ENCODE measurements at regions not wholly inside any gene's neighbourhood (a gene's known extent, or its start where the extent isn't known, plus 50 kb on each side); places are given as distances from the start of the nearest gene placed in this dataset.
"Not testable (repeated sequence)": the region's sequence is repeated elsewhere in the genome, so short reads cannot be mapped to it uniquely, and the experiment has no call there.

DNA sequence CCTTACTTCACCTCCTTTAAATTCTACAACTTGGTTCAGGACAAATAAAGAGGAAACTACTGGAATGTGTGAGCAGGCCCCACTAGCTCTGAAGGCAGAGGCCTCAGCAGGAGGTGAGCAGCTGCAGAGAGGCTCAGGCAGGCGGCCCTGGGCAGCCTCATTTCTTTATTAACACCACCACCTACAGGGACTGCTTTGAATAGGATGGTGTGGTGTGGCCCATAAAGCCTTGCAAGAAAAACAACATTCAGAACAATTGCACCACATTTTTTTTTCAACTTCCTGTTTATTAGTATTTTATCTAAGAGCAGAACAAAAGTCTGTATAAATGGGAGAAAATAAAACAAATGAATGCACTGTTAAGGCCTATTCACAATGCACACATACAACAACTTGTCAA lies 333.7 kb downstream of the BCL2L11 start:
- not testable (repeated sequence) for H3K4me3 Mint-ChIP-seq (ENCODE audit: unreplicated experiment); H3K27ac Mint-ChIP-seq (ENCODE audit: unreplicated experiment); H3K36me3 Mint-ChIP-seq (ENCODE audit: low read depth); DNase-seq (ENCODE audit: low spot score); H3K27me3 Mint-ChIP-seq (ENCODE audit: low read depth); H3K9me3 Mint-ChIP-seq (ENCODE audit: low read depth)
- H3K4me1 Mint-ChIP-seq (ENCODE audit: low read depth), result peaks cover 22% of the 10 kb centered on the region
- TF ChIP-seq, protein P1, sequence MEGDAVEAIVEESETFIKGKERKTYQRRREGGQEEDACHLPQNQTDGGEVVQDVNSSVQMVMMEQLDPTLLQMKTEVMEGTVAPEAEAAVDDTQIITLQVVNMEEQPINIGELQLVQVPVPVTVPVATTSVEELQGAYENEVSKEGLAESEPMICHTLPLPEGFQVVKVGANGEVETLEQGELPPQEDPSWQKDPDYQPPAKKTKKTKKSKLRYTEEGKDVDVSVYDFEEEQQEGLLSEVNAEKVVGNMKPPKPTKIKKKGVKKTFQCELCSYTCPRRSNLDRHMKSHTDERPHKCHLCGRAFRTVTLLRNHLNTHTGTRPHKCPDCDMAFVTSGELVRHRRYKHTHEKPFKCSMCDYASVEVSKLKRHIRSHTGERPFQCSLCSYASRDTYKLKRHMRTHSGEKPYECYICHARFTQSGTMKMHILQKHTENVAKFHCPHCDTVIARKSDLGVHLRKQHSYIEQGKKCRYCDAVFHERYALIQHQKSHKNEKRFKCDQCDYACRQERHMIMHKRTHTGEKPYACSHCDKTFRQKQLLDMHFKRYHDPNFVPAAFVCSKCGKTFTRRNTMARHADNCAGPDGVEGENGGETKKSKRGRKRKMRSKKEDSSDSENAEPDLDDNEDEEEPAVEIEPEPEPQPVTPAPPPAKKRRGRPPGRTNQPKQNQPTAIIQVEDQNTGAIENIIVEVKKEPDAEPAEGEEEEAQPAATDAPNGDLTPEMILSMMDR (IDR thresholded peaks at IDR 0.05), result peak; percentile 68

DNA sequence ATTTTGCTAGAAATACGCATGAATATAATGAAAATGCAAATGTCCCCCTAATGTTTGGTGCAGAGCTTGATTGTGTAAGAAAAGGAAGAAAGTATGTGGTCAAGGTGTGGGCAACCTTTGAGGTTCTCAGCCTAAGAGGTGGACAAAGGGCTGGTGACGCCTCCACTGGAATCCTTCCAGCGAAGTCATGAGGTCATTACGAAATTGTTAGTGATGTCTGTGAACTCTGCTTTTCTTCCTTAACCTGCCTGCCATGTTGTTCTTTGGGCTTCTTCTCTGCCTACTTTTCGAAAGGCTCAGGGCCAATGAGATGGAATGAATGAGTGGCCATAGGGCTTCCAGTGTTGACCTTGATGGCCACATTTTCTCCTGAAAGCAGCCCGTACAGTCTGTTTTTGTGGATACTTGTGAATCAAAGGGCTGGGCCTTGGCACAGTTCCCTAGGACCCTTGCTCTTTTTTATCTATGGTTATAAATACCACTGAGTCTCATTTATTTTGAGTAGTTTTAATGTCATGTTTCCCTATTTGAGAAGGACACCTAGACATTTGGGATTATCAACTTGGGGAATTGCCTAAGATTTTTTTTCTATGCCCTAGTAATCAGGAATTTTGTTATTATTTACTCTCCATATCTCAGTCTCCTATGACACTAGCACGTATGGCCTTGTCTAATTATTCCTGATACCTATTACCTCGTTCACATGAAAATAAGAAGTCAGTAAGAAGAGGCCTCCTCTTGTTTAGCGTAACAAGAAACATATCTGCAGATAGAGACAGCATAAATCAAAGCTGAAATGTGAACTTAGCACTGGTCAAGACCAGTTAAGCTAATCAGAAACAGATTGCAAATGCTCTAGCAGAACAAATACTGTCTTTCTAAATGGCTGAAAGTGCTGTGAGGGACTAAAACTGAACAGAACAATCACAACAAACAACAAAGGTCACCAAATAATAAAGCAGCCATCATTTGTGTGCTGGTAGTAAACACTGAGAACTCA lies 334.6 kb downstream of the BCL2L11 start:
- not testable (repeated sequence) for H3K27me3 Mint-ChIP-seq (ENCODE audit: low read depth); DNase-seq (ENCODE audit: low spot score); H3K9me3 Mint-ChIP-seq (ENCODE audit: low read depth); H3K27ac Mint-ChIP-seq (ENCODE audit: unreplicated experiment); H3K4me3 Mint-ChIP-seq (ENCODE audit: unreplicated experiment); H3K36me3 Mint-ChIP-seq (ENCODE audit: low read depth)
- peaks cover 17% of the 10 kb centered on the region for H3K4me1 Mint-ChIP-seq (ENCODE audit: low read depth)

GRCh38 chr2:111457191-111457590 lies 336.5 kb downstream of the BCL2L11 start:
- H3K27ac Mint-ChIP-seq (ENCODE audit: unreplicated experiment), result peak overlapping the region; percentile 59
- H3K4me1 Mint-ChIP-seq (ENCODE audit: low read depth), result peaks cover 17% of the 10 kb centered on the region
- DNase-seq (ENCODE audit: low spot score); H3K36me3 Mint-ChIP-seq (ENCODE audit: low read depth); H3K27me3 Mint-ChIP-seq (ENCODE audit: low read depth); H3K4me3 Mint-ChIP-seq (ENCODE audit: unreplicated experiment); H3K9me3 Mint-ChIP-seq (ENCODE audit: low read depth): not testable (repeated sequence)

- H3K9me3 Mint-ChIP-seq (ENCODE audit: low read depth); DNase-seq (ENCODE audit: low spot score); H3K36me3 Mint-ChIP-seq (ENCODE audit: low read depth); H3K4me3 Mint-ChIP-seq (ENCODE audit: unreplicated experiment); H3K27me3 Mint-ChIP-seq (ENCODE audit: low read depth): not testable (repeated sequence)
- H3K27ac Mint-ChIP-seq (ENCODE audit: unreplicated experiment), result peak overlapping the region; percentile 14
- peaks cover 16% of the 10 kb centered on the region for H3K4me1 Mint-ChIP-seq (ENCODE audit: low read depth)
Measured at GRCh38 chr2:111460901-111461300, 340.2 kb downstream of the BCL2L11 start.

DNA sequence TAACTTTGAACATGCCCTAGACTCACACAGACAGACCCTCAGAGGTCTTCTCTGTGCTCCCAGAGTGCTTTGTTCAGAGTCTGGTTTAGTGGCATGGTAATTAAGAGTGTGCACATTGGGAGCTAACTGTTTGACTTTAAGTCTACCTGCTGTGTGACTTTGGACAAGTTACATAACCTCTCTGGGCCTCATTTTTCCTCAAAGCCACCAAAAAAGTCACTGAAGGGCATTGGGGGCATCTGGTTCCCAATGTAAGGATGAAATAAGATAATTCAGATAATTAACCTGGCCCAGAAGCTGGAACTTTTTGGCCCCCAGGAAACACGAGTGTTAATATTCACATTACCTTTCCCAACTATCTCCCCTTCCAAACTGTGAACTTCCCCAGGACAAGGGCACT lies 341.1 kb downstream of the BCL2L11 start:
- not testable (repeated sequence) for DNase-seq (ENCODE audit: low spot score); H3K36me3 Mint-ChIP-seq (ENCODE audit: low read depth); H3K9me3 Mint-ChIP-seq (ENCODE audit: low read depth); H3K4me3 Mint-ChIP-seq (ENCODE audit: unreplicated experiment); H3K27me3 Mint-ChIP-seq (ENCODE audit: low read depth)
- H3K4me1 Mint-ChIP-seq (ENCODE audit: low read depth), result peaks cover 20% of the 10 kb centered on the region
- peak overlapping the region; percentile 63 for H3K27ac Mint-ChIP-seq (ENCODE audit: unreplicated experiment)

- not testable (repeated sequence) for H3K36me3 Mint-ChIP-seq (ENCODE audit: low read depth); H3K4me3 Mint-ChIP-seq (ENCODE audit: unreplicated experiment); H3K27me3 Mint-ChIP-seq (ENCODE audit: low read depth); DNase-seq (ENCODE audit: low spot score); H3K9me3 Mint-ChIP-seq (ENCODE audit: low read depth)
- H3K27ac Mint-ChIP-seq (ENCODE audit: unreplicated experiment), result peak overlapping the region; percentile 17
- H3K4me1 Mint-ChIP-seq (ENCODE audit: low read depth), result peaks cover 25% of the 10 kb centered on the region
Measured at GRCh38 chr2:111462572-111462971, 341.9 kb downstream of the BCL2L11 start.

- not testable (repeated sequence) for DNase-seq (ENCODE audit: low spot score); H3K9me3 Mint-ChIP-seq (ENCODE audit: low read depth); H3K27me3 Mint-ChIP-seq (ENCODE audit: low read depth); H3K4me3 Mint-ChIP-seq (ENCODE audit: unreplicated experiment); H3K36me3 Mint-ChIP-seq (ENCODE audit: low read depth)
- Mint-ChIP-seq H3K4me1 (ENCODE audit: low read depth) (peaks cover 24% of the 10 kb centered on the region), H3K27ac (ENCODE audit: unreplicated experiment) (peak overlapping the region; percentile 41)
Measured at GRCh38 chr2:111463238-111463848, 342.6 kb downstream of the BCL2L11 start.

GRCh38 chr2:111463956-111464355 lies 343.2 kb downstream of the BCL2L11 start:
- H3K27me3 Mint-ChIP-seq (ENCODE audit: low read depth); H3K9me3 Mint-ChIP-seq (ENCODE audit: low read depth); H3K27ac Mint-ChIP-seq (ENCODE audit: unreplicated experiment); DNase-seq (ENCODE audit: low spot score); H3K4me3 Mint-ChIP-seq (ENCODE audit: unreplicated experiment); H3K36me3 Mint-ChIP-seq (ENCODE audit: low read depth): not testable (repeated sequence)
- peaks cover 22% of the 10 kb centered on the region for H3K4me1 Mint-ChIP-seq (ENCODE audit: low read depth)

GRCh38 chr2:111464367-111464766 lies 343.7 kb downstream of the BCL2L11 start:
- H3K9me3 Mint-ChIP-seq (ENCODE audit: low read depth); H3K4me3 Mint-ChIP-seq (ENCODE audit: unreplicated experiment); H3K36me3 Mint-ChIP-seq (ENCODE audit: low read depth): not testable (repeated sequence)

DNA sequence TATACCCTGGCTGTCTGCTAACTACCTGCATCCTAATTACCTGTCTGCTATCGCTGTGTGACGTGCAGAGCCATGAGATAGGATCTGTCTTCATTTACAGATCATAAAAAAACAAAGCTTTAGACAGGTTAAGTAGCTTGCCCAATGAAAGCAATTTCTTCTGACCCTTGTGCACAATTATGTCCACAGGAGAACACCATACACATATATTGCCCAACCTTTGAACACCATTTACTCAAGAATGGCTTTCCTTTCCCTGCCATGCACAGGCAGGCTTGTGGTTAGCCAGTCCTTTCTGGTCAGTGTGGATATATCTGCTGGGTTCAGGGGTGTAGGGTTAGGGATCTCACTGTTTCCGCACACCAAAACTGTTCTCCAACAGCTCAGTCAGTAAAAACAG lies 344.8 kb downstream of the BCL2L11 start:
- not testable (repeated sequence) for H3K27ac Mint-ChIP-seq (ENCODE audit: unreplicated experiment); H3K27me3 Mint-ChIP-seq (ENCODE audit: low read depth); H3K4me3 Mint-ChIP-seq (ENCODE audit: unreplicated experiment); H3K36me3 Mint-ChIP-seq (ENCODE audit: low read depth); H3K9me3 Mint-ChIP-seq (ENCODE audit: low read depth); DNase-seq (ENCODE audit: low spot score)
- H3K4me1 Mint-ChIP-seq (ENCODE audit: low read depth), result peaks cover 27% of the 10 kb centered on the region

More at GRCh38 chr2:111464367-111464766, 343.7 kb downstream of the BCL2L11 start:
- not testable (repeated sequence) for H3K27me3 Mint-ChIP-seq (ENCODE audit: low read depth); DNase-seq (ENCODE audit: low spot score)
- Mint-ChIP-seq H3K4me1 (ENCODE audit: low read depth) (peaks cover 22% of the 10 kb centered on the region), H3K27ac (ENCODE audit: unreplicated experiment) (peak overlapping the region; percentile 49)

- H3K4me3 Mint-ChIP-seq (ENCODE audit: unreplicated experiment); H3K9me3 Mint-ChIP-seq (ENCODE audit: low read depth); H3K27me3 Mint-ChIP-seq (ENCODE audit: low read depth); H3K36me3 Mint-ChIP-seq (ENCODE audit: low read depth); H3K27ac Mint-ChIP-seq (ENCODE audit: unreplicated experiment); DNase-seq (ENCODE audit: low spot score): not testable (repeated sequence)
- H3K4me1 Mint-ChIP-seq (ENCODE audit: low read depth), result peaks cover 25% of the 10 kb centered on the region
Measured at GRCh38 chr2:111466744-111467143, 346.0 kb downstream of the BCL2L11 start.

GRCh38 chr2:111470924-111471323 lies 350.2 kb downstream of the BCL2L11 start:
- DNase-seq (ENCODE audit: low spot score); H3K36me3 Mint-ChIP-seq (ENCODE audit: low read depth); H3K27ac Mint-ChIP-seq (ENCODE audit: unreplicated experiment); H3K27me3 Mint-ChIP-seq (ENCODE audit: low read depth); H3K9me3 Mint-ChIP-seq (ENCODE audit: low read depth); H3K4me3 Mint-ChIP-seq (ENCODE audit: unreplicated experiment): not testable (repeated sequence)
- H3K4me1 Mint-ChIP-seq (ENCODE audit: low read depth), result peaks cover 28% of the 10 kb centered on the region

Data from chondrocyte (in vitro differentiated cells).